Amygdala (tissue), 56 donors: ENCODE measurements at regions not wholly inside any gene's neighbourhood (a gene's known extent, or its start where the extent isn't known, plus 50 kb on each side); places are given as distances from the start of the nearest gene placed in this dataset.
"Not testable (repeated sequence)": the region's sequence is repeated elsewhere in the genome, so short reads cannot be mapped to it uniquely, and the experiment has no call there.

Source experiments
- DNase-seq, 56 donors: peaks; one replicate each; lab custom pipeline; 2025; lab: John Stamatoyannopoulos, UW

- DNase-seq, result no peak
These were observed 56.2 kb downstream of the PABPC4L start for GRCh38 chr4:134145369-134145768.

GRCh38 chr4:134144337-134144736 is 57.3 kb downstream of the PABPC4L start:
- no peak for DNase-seq

- DNase-seq, result no peak
These were observed 59.9 kb downstream of the PABPC4L start for GRCh38 chr4:134141728-134142127.

GRCh38 chr4:134139188-134139587 is 62.4 kb downstream of the PABPC4L start:
- no peak for DNase-seq

GRCh38 chr4:134132086-134132783 is 69.4 kb downstream of the PABPC4L start:
- no peak for DNase-seq

- no peak for DNase-seq
These were observed 74.6 kb downstream of the PABPC4L start for GRCh38 chr4:134126955-134127354.

- no peak for DNase-seq
These were observed 75.5 kb downstream of the PABPC4L start for GRCh38 chr4:134126000-134126560.

- no peak for DNase-seq
These were observed 78.7 kb downstream of the PABPC4L start for GRCh38 chr4:134122903-134123302.

- DNase-seq, result no peak
These were observed 84.0 kb downstream of the PABPC4L start for GRCh38 chr4:134117392-134118183.

GRCh38 chr4:134089885-134090284 is 111.7 kb downstream of the PABPC4L start:
- no peak for DNase-seq

- no peak for DNase-seq
These were observed 116.1 kb downstream of the PABPC4L start for GRCh38 chr4:134085496-134085895.

- DNase-seq, result not testable (repeated sequence)
These were observed 122.5 kb downstream of the PABPC4L start for GRCh38 chr4:134079085-134079484.

- DNase-seq, result no peak
These were observed 123.2 kb downstream of the PABPC4L start for GRCh38 chr4:134078230-134078914.

- no peak for DNase-seq
These were observed 127.9 kb downstream of the PABPC4L start for GRCh38 chr4:134073711-134074110.

GRCh38 chr4:134072137-134072536 is 129.5 kb downstream of the PABPC4L start:
- DNase-seq, result no peak

- no peak for DNase-seq
These were observed 131.4 kb downstream of the PABPC4L start for GRCh38 chr4:134070174-134070573.

- no peak for DNase-seq
These were observed 144.2 kb downstream of the PABPC4L start for GRCh38 chr4:134057356-134057755.

- not testable (repeated sequence) for DNase-seq
These were observed 155.4 kb downstream of the PABPC4L start for GRCh38 chr4:134046221-134046620.

- no peak for DNase-seq
These were observed 156.2 kb downstream of the PABPC4L start for GRCh38 chr4:134045411-134045810.

GRCh38 chr4:134043266-134043665 is 158.3 kb downstream of the PABPC4L start:
- no peak for DNase-seq

GRCh38 chr4:134028421-134028820 is 173.2 kb downstream of the PABPC4L start:
- DNase-seq, result no peak
